Naive thymus-derived CD4-positive, alpha-beta T cell (primary cell): ENCODE measurements at regions not wholly inside any gene's neighbourhood (a gene's known extent, or its start where the extent isn't known, plus 50 kb on each side); places are given as distances from the start of the nearest gene placed in this dataset.

Experiments used
- ATAC-seq: fragments of 150-1000 bp; cut with Tn5 transposase; 2 replicates; pipeline ENCODE4 v1.10.0; 2021; ENCODE audit warnings: mild to moderate bottlenecking, moderate library complexity
- CTCF ChIA-PET: fragments of 350-600 bp; sonication (Branson Sonifier 250); formaldehyde crosslinking; loops from one replicate; lab custom pipeline; 2021; ENCODE audit warnings: antibody characterized with exemption; lab: Charles Lee
- POLR2A ChIA-PET: fragments of 350-600 bp; sonication (Branson Sonifier 250); formaldehyde crosslinking; loops from one replicate; lab custom pipeline; 2021; ENCODE audit warnings: antibody characterized with exemption, inconsistent platforms; lab: Charles Lee
- DNase-seq, 9 donors: peaks; one replicate each; pipeline versions ENCODE4 v3.0.0 to v3.0.0-alpha.2; 2020 to 2022; ENCODE audit warnings: mixed read lengths in 1 of 9
- H3K27ac ChIP-seq: one replicate; pipeline ENCODE4 v1.7.0; 2013; ENCODE audit warnings: mild to moderate bottlenecking, low read depth, low read length, moderate library complexity
- H3K27me3 ChIP-seq, 2 donors: one replicate each; pipeline ENCODE4 v1.7.0; 2013; ENCODE audit warnings: low read length in 2 of 2, mild to moderate bottlenecking in 2 of 2, moderate library complexity in 2 of 2; ENCODE audit not compliant: control insufficient read depth in 2 of 2, insufficient read depth in 2 of 2
- H3K36me3 ChIP-seq, 3 experiments: 1 replicate in 2 of 3; 2 replicates in 1 of 3; pipeline ENCODE4 v1.7.0; 2013; ENCODE audit warnings: low read length in 3 of 3, mild to moderate bottlenecking in 3 of 3, moderate library complexity in 1 of 3; ENCODE audit not compliant: insufficient read depth in 3 of 3, control insufficient read depth in 2 of 3
- H3K4me1 ChIP-seq, 2 donors: one replicate each; pipeline ENCODE4 v1.7.0; 2013; ENCODE audit warnings: low read length in 2 of 2, mild to moderate bottlenecking in 2 of 2, moderate library complexity in 1 of 2; ENCODE audit not compliant: control insufficient read depth in 2 of 2, insufficient read depth in 2 of 2
- H3K4me3 ChIP-seq: 2 replicates; pipeline ENCODE4 v1.7.0; 2013; ENCODE audit warnings: mild to moderate bottlenecking, low read length
- H3K9me3 ChIP-seq, 3 experiments: 1 replicate in 2 of 3; 2 replicates in 1 of 3; pipeline ENCODE4 v1.7.0; 2013; ENCODE audit warnings: low read length in 3 of 3; ENCODE audit not compliant: control insufficient read depth in 2 of 3
- H3K27ac Mint-ChIP-seq, 9 donors: one replicate each; pipeline ENCODE4 v1.8.0; 2020 to 2022; ENCODE audit warnings: mixed read lengths in 9 of 9, mild to moderate bottlenecking in 8 of 9, moderate library complexity in 5 of 9, inconsistent platforms in 2 of 9
- H3K27me3 Mint-ChIP-seq, 5 donors: one replicate each; pipeline ENCODE4 v1.8.0; 2021 to 2022; ENCODE audit warnings: mixed read lengths in 5 of 5, mild to moderate bottlenecking in 1 of 5
- H3K36me3 Mint-ChIP-seq, 5 donors: one replicate each; pipeline ENCODE4 v1.8.0; 2020 to 2022; ENCODE audit warnings: mixed read lengths in 5 of 5, mild to moderate bottlenecking in 3 of 5, inconsistent platforms in 1 of 5
- H3K4me1 Mint-ChIP-seq, 7 donors: one replicate each; pipeline ENCODE4 v1.8.0; 2020 to 2022; ENCODE audit warnings: mixed read lengths in 7 of 7, mild to moderate bottlenecking in 3 of 7, inconsistent platforms in 1 of 7
- H3K4me3 Mint-ChIP-seq, 10 donors: one replicate each; pipeline ENCODE4 v1.8.0; 2020 to 2022; ENCODE audit warnings: mild to moderate bottlenecking in 10 of 10, mixed read lengths in 10 of 10, moderate library complexity in 6 of 10, inconsistent platforms in 2 of 10
- H3K9me3 Mint-ChIP-seq, 11 donors: one replicate each; pipeline ENCODE4 v1.8.0; 2020 to 2022; ENCODE audit warnings: mixed read lengths in 11 of 11, mild to moderate bottlenecking in 4 of 11, inconsistent platforms in 1 of 11, moderate library complexity in 1 of 11
- intact Hi-C, 2 donors: fragments of 100-400 bp; cut with micrococcal nuclease; formaldehyde crosslinking; loops; one replicate each; pipeline ENCODE4 v1.15.1; 2023

DNA sequence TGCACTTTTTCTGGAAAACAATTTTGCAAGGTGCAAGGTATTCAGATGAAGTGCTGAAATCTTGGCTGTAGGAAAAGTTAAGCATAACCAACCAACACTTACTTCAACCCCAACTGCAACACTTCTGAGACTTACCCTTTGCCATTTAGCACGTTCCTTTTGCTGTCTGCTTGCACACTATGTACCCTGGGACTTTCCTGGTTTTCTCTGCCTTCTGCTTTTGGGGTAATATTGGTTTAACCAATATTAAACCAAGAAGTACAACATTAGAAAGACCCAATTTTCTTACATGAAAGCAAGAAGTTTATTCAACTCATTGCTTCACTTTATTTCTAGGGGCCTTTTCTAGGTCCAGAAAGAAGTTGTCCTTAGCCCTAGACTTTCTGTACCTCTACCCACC, 193.0 kb downstream of the HLX start:
- H3K27ac ChIP-seq: no peak overlapping the region
- no peaks in the 10 kb centered on the region for H3K36me3 ChIP-seq
- intact Hi-C loops: no loop called here
- peaks cover 0 to 2% (median 0%) of the 10 kb centered on the region in 11 donors for H3K9me3 Mint-ChIP-seq
- ChIA-PET CTCF (no interaction called here), POLR2A (no interaction called here)
- no peak for DNase-seq
- no peak overlapping the region for H3K4me3 Mint-ChIP-seq
- H3K27me3 ChIP-seq: no peaks in the 10 kb centered on the region
- peaks cover 0 to 6% (median 0%) of the 10 kb centered on the region in 7 donors for H3K4me1 Mint-ChIP-seq
- H3K4me1 ChIP-seq: no peaks in the 10 kb centered on the region
- no peak overlapping the region for H3K4me3 ChIP-seq
- H3K27me3 Mint-ChIP-seq: peaks cover 0 to 4% (median 0%) of the 10 kb centered on the region in 5 donors
- ATAC-seq: no peak
- no peaks in the 10 kb centered on the region for H3K9me3 ChIP-seq
- no peaks in the 10 kb centered on the region for H3K36me3 Mint-ChIP-seq
- no peak overlapping the region for H3K27ac Mint-ChIP-seq

- CTCF ChIA-PET: no interaction called here
- no peaks in the 10 kb centered on the region for H3K36me3 Mint-ChIP-seq
These were observed 195.1 kb downstream of the HLX start for GRCh38 chr1:221074332-221074731.

DNA sequence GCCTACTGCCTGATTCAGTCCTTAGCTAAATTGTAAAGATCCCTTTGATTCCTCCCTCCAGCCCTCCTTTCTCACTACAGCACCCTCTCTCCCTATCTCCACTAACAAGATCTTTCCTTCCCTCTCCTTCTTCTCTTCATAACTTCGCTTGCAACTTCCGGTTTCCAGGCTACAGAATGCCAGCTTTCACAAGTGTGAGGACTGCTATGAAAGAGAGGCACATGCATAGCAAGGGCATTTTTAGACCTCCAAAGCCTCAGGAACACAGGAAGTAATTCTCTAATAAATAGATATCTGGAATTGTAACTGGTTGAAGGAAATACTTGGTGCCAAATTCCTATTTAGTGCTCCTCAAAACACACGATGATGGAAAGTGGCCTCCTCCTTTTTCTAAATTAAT, 196.7 kb downstream of the HLX start:
- intact Hi-C loops: no loop called here
- CTCF ChIA-PET: no interaction called here
- Mint-ChIP-seq H3K4me1 (peaks cover 0 to 5% (median 0%) of the 10 kb centered on the region in 7 donors), H3K4me3 (no peak overlapping the region), H3K36me3 (no peaks in the 10 kb centered on the region), H3K27ac (no peak overlapping the region), H3K9me3 (peaks cover 0 to 4% (median 0%) of the 10 kb centered on the region in 11 donors), H3K27me3 (peaks cover 0 to 7% (median 0%) of the 10 kb centered on the region in 5 donors)
- Histone ChIP-seq H3K27me3 (no peaks in the 10 kb centered on the region), H3K9me3 (no peaks in the 10 kb centered on the region), H3K36me3 (no peaks in the 10 kb centered on the region), H3K4me3 (no peak overlapping the region), H3K4me1 (no peaks in the 10 kb centered on the region), H3K27ac (no peak overlapping the region)
- POLR2A ChIA-PET: no interaction called here
- ATAC-seq (no peak), DNase-seq (no peak)

More at GRCh38 chr1:221074332-221074731, 195.1 kb downstream of the HLX start:
- Mint-ChIP-seq H3K27me3 (peaks cover 0 to 6% (median 0%) of the 10 kb centered on the region in 5 donors), H3K4me3 (no peak overlapping the region), H3K9me3 (peaks cover 0 to 4% (median 0%) of the 10 kb centered on the region in 11 donors), H3K4me1 (peaks cover 0 to 6% (median 0%) of the 10 kb centered on the region in 7 donors), H3K27ac (no peak overlapping the region)
- H3K4me3 ChIP-seq: no peak overlapping the region
- H3K27ac ChIP-seq: no peak overlapping the region
- H3K27me3 ChIP-seq: no peaks in the 10 kb centered on the region
- H3K9me3 ChIP-seq: no peaks in the 10 kb centered on the region
- DNase-seq (no peak), ATAC-seq (peak; percentile 53)
- no peaks in the 10 kb centered on the region for H3K4me1 ChIP-seq
- intact Hi-C loops: no loop called here
- POLR2A ChIA-PET: no interaction called here
- no peaks in the 10 kb centered on the region for H3K36me3 ChIP-seq

- no peak for DNase-seq
- intact Hi-C loops: no loop called here
- ATAC-seq: no peak
- CTCF ChIA-PET: no interaction called here
- POLR2A ChIA-PET: no interaction called here
- Histone ChIP-seq H3K9me3 (no peaks in the 10 kb centered on the region), H3K4me3 (no peak overlapping the region), H3K4me1 (no peaks in the 10 kb centered on the region), H3K27ac (no peak overlapping the region), H3K27me3 (no peaks in the 10 kb centered on the region), H3K36me3 (no peaks in the 10 kb centered on the region)
- peaks cover 0 to 5% (median 0%) of the 10 kb centered on the region in 7 donors for H3K4me1 Mint-ChIP-seq
- peaks cover 0 to 9% (median 0%) of the 10 kb centered on the region in 5 donors for H3K27me3 Mint-ChIP-seq
- no peaks in the 10 kb centered on the region for H3K36me3 Mint-ChIP-seq
- no peak overlapping the region for H3K27ac Mint-ChIP-seq
- no peak overlapping the region for H3K4me3 Mint-ChIP-seq
- peaks cover 0 to 4% (median 0%) of the 10 kb centered on the region in 11 donors for H3K9me3 Mint-ChIP-seq
These were observed 197.2 kb downstream of the HLX start for GRCh38 chr1:221076391-221076811.

DNA sequence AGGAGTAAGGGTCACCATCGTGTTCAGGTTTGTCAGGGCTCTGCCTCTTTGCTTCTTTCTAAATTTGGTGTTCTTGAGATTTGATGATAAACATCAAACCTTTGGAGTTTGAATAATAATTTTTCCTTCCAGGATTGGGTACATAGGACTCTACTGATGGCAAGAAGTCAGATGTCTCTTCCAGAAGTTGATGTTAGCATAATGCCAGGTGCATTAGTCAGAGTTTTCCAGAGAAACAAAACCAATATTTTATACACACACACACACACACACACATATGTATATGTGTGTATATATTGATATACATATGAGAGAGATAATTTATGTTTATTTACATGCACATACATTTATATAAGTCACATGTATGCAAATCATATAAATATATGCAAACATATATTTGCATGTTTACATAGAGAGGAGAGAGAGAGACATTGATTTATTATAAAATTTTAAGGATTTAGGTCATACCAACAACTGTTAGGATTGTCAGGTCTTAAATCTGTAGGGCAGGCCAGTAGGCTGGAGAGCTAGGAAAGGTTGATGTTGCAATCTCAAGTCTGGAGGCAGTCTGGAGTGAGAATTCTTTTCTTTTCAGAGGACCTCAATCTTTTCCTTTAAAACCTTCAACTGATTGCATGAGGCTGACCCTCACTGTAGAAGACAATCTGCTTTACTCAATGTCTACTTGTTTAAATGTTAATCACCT, 199.2 kb downstream of the HLX start:
- intact Hi-C loops: no loop called here
- CTCF ChIA-PET: no interaction called here

GRCh38 chr1:221083902-221084301, 204.7 kb downstream of the HLX start:
- Mint-ChIP-seq H3K27me3 (peaks cover 0 to 17% (median 7%) of the 10 kb centered on the region in 5 donors), H3K4me3 (no peak overlapping the region), H3K27ac (no peak overlapping the region), H3K36me3 (no peaks in the 10 kb centered on the region), H3K4me1 (peaks cover 0 to 3% (median 0%) of the 10 kb centered on the region in 7 donors), H3K9me3 (peaks cover 0 to 4% (median 0%) of the 10 kb centered on the region in 11 donors)
- Histone ChIP-seq H3K9me3 (no peaks in the 10 kb centered on the region), H3K36me3 (no peaks in the 10 kb centered on the region), H3K4me3 (no peak overlapping the region), H3K27me3 (no peaks in the 10 kb centered on the region), H3K27ac (no peak overlapping the region), H3K4me1 (no peaks in the 10 kb centered on the region)
- ChIA-PET POLR2A (interaction anchor here (0.5 kb wide), 1 partner anchor 10 kb away, joined by 3 read pairs; no protein-coding TSS in a partner anchor), CTCF (no interaction called here)
- intact Hi-C loops: no loop called here
- DNase-seq (no peak), ATAC-seq (no peak)

More for the DNA sequence above, 199.2 kb downstream of the HLX start:
- DNase-seq: no peak
- Mint-ChIP-seq H3K27me3 (peaks cover 0 to 17% (median 6%) of the 10 kb centered on the region in 5 donors), H3K27ac (no peak overlapping the region), H3K4me1 (peaks cover 0 to 5% (median 0%) of the 10 kb centered on the region in 7 donors), H3K9me3 (peaks cover 0 to 4% (median 0%) of the 10 kb centered on the region in 11 donors), H3K36me3 (no peaks in the 10 kb centered on the region), H3K4me3 (no peak overlapping the region)
- Histone ChIP-seq H3K27me3 (no peaks in the 10 kb centered on the region), H3K9me3 (no peaks in the 10 kb centered on the region), H3K27ac (no peak overlapping the region), H3K36me3 (no peaks in the 10 kb centered on the region), H3K4me1 (no peaks in the 10 kb centered on the region), H3K4me3 (no peak overlapping the region)
- POLR2A ChIA-PET: no interaction called here
- ATAC-seq: no peak

GRCh38 chr1:221084681-221085080, 205.4 kb downstream of the HLX start:
- Mint-ChIP-seq H3K9me3 (peaks cover 0 to 4% (median 0%) of the 10 kb centered on the region in 11 donors), H3K27me3 (peaks cover 0 to 17% (median 7%) of the 10 kb centered on the region in 5 donors), H3K27ac (no peak overlapping the region), H3K4me3 (no peak overlapping the region), H3K36me3 (no peaks in the 10 kb centered on the region), H3K4me1 (peaks cover 0 to 3% (median 0%) of the 10 kb centered on the region in 7 donors)
- H3K27ac ChIP-seq: no peak overlapping the region
- ChIA-PET CTCF (no interaction called here), POLR2A (interaction anchor here (0.5 kb wide), 1 partner anchor 11 kb away, joined by 3 read pairs; no protein-coding TSS in a partner anchor)
- no peak overlapping the region for H3K4me3 ChIP-seq
- H3K36me3 ChIP-seq: no peaks in the 10 kb centered on the region
- intact Hi-C loops: no loop called here
- H3K27me3 ChIP-seq: no peaks in the 10 kb centered on the region
- DNase-seq (no peak), ATAC-seq (no peak)
- no peaks in the 10 kb centered on the region for H3K9me3 ChIP-seq
- H3K4me1 ChIP-seq: no peaks in the 10 kb centered on the region
